NT2/D1 (cell line): ENCODE measurements at regions not wholly inside any gene's neighbourhood (a gene's known extent, or its start where the extent isn't known, plus 50 kb on each side); places are given as distances from the start of the nearest gene placed in this dataset.

Source experiments
- DNase-seq: peaks from one replicate; pipeline ENCODE4 v3.0.0-alpha.2; 2011; ENCODE audit warnings: low read depth, low spot score
- H3K27me3 ChIP-seq: 2 replicates; pipeline ENCODE4 v1.6.0; 2011; ENCODE audit warnings: mild to moderate bottlenecking; ENCODE audit not compliant: insufficient read length, insufficient read depth
- H3K36me3 ChIP-seq: 2 replicates; pipeline ENCODE4 v1.6.1; 2011; ENCODE audit warnings: mild to moderate bottlenecking, low read length, mixed read lengths; ENCODE audit not compliant: insufficient read depth, insufficient read length
- H3K4me1 ChIP-seq: 2 replicates; pipeline ENCODE4 v1.5.1; 2011; ENCODE audit not compliant: insufficient read depth, insufficient read length
- H3K4me3 ChIP-seq: 2 replicates; pipeline ENCODE4 v1.5.1; 2011; ENCODE audit warnings: low read depth; ENCODE audit not compliant: insufficient read length
- H3K9ac ChIP-seq: 2 replicates; pipeline ENCODE4 v1.6.0; 2011; ENCODE audit warnings: low read depth; ENCODE audit not compliant: insufficient read length
- H3K9me3 ChIP-seq: 2 replicates; pipeline ENCODE4 v1.5.1; 2011; ENCODE audit warnings: mild to moderate bottlenecking, low read length; ENCODE audit not compliant: insufficient read depth
- SUZ12 ChIP-seq: IDR thresholded peaks from 2 replicates; pipeline ENCODE4 v1.6.1; 2011; ENCODE audit not compliant: insufficient read length, insufficient read depth; ENCODE audit errors: extremely low read depth
- YY1 ChIP-seq: IDR thresholded peaks from 2 replicates; pipeline ENCODE4 v1.6.1; 2011; ENCODE audit not compliant: insufficient read length, insufficient read depth
- ZNF274 ChIP-seq: IDR thresholded peaks from 2 replicates; pipeline ENCODE4 v1.6.1; 2011; ENCODE audit warnings: mild to moderate bottlenecking, low read depth, low read length

DNA sequence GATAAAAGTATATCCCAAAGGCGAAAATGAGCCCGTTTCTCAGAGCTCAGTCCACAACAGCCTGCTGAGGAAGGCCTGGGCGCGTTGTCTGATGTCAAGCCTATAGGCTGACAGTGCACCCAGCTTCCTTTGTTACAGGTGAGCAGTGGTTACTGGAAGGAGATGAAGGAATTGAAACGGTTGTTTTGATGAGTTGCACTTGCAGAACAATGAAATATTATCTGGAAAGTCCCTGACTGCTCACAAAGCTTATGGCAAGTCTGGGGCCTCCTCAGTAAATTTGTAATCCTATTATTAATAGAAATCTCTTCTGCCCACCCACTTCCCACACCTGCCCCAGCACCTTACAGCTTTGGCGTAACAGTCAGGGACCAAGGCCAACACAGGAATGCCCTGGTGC is 77.8 kb downstream of the C11orf91 start:
- Histone ChIP-seq H3K9me3 (no peaks in the 10 kb centered on the region), H3K9ac (no peak overlapping the region), H3K4me3 (no peak overlapping the region), H3K27me3 (no peaks in the 10 kb centered on the region), H3K4me1 (no peaks in the 10 kb centered on the region), H3K36me3 (no peaks in the 10 kb centered on the region)
- DNase-seq, result no peak
- TF ChIP-seq SUZ12 (no peak), YY1 (no peak), ZNF274 (no peak)

DNA sequence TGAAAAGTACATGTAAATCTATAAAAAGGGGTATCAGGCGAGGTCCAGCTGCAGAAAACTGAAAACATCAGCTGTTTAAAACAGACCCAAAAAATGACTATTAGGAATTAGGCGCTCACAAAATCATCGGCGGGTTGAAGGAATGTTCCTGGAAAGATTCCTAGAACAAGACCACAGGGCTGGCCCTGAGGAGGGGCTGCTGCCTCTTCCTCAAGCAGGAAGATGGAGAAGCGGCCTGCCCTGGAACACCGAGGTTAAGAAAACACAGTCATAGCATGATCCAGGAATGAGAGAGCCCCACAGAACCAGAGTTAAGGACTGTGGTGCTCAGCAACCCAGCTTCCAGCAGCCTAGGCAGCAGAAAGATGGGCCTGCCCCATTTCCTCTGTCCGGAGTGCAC is 78.4 kb downstream of the C11orf91 start:
- Histone ChIP-seq H3K9me3 (no peaks in the 10 kb centered on the region), H3K4me3 (no peak overlapping the region), H3K36me3 (no peaks in the 10 kb centered on the region), H3K27me3 (no peaks in the 10 kb centered on the region), H3K9ac (no peak overlapping the region), H3K4me1 (no peaks in the 10 kb centered on the region)
- no peak for TF ChIP-seq ZNF274
- TF ChIP-seq SUZ12, result no peak
- no peak for TF ChIP-seq YY1
- DNase-seq, result no peak

DNA sequence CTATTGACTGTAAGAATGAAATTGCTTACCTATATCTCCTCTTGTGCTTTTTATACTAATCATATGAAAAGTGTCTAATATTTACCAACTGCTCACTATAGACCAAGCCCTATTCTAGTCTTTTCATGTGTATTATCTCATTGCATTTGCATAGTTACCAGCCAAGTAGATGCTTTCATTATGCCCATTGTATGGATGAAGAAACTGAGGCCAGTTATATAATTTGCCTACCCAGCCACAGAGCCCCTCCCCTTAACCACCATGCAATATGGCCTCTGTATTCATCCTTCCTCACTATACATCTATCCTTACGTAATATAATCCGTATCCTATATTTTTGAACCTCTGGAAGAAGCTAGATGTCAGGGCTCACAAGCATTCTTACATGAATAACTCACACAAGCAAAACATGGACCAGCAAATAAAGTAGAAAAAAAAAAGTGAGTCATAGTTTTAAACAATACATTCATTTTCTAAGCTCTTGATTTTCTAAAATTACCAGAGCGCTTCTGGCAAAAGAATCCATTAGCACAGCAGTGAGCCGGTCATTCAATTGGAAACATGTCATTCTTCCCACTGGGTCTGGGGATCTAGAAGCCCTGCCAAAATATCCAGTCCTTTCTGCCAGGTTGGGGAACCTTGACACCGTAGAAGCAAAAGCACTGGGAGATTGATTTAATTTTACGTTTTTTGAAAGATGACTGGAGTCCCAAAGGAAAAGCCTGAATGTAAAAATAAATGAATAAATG is 80.0 kb downstream of the C11orf91 start:
- TF ChIP-seq YY1 (no peak), ZNF274 (no peak), SUZ12 (no peak)
- Histone ChIP-seq H3K9me3 (no peaks in the 10 kb centered on the region), H3K4me3 (no peak overlapping the region), H3K9ac (no peak overlapping the region), H3K36me3 (no peaks in the 10 kb centered on the region), H3K4me1 (no peaks in the 10 kb centered on the region), H3K27me3 (no peaks in the 10 kb centered on the region)
- no peak for DNase-seq

DNA sequence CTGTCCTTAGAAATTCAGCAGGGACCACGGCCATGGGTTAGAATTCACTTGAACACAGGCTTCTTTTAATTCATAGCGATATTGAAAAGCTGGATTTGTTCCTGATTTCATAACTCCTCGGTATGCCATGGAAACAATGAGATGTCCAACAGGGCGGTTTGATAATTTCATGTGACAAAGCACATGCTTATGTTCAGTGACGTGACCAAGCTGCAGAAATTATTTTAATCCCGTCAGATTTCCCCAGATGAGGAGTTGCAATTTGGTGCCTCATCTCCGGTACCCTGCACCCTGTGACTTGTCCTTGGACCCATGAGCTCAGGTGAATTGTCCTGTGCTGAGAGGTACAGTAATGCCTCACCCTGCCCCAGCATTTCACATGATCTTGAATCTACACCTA is 81.7 kb downstream of the C11orf91 start:
- no peaks in the 10 kb centered on the region for H3K27me3 ChIP-seq
- no peak for DNase-seq

DNA sequence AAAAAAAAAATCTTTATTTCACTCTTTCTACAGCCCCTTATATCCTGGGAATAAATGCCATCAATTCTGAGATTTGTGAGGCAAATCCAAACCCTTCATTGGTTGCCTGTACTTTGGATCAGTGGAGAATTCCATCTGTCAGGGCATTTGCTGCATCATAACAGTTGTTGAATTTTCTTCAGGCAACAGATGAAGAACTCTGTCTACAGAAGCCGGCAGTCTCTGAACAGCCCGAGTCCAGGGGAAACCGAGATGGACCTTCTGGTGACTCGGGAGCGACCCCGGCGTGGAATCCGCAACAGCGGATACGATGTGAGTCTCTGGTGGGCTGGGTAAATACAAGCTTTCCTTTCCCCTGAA is 82.3 kb downstream of the C11orf91 start:
- DNase-seq, result no peak
- no peak overlapping the region for H3K9ac ChIP-seq
- H3K27me3 ChIP-seq, result no peaks in the 10 kb centered on the region
- H3K36me3 ChIP-seq, result no peaks in the 10 kb centered on the region
- no peak for TF ChIP-seq ZNF274
- no peak for TF ChIP-seq SUZ12
- no peak for TF ChIP-seq YY1
- H3K4me1 ChIP-seq, result peaks cover 2% of the 10 kb centered on the region
- H3K4me3 ChIP-seq, result no peak overlapping the region
- H3K9me3 ChIP-seq, result no peaks in the 10 kb centered on the region

More for the DNA sequence above, 81.7 kb downstream of the C11orf91 start:
- Histone ChIP-seq H3K9ac (no peak overlapping the region), H3K4me1 (no peaks in the 10 kb centered on the region), H3K4me3 (no peak overlapping the region), H3K9me3 (no peaks in the 10 kb centered on the region), H3K36me3 (no peaks in the 10 kb centered on the region)
- TF ChIP-seq ZNF274 (no peak), YY1 (no peak), SUZ12 (no peak)

DNA sequence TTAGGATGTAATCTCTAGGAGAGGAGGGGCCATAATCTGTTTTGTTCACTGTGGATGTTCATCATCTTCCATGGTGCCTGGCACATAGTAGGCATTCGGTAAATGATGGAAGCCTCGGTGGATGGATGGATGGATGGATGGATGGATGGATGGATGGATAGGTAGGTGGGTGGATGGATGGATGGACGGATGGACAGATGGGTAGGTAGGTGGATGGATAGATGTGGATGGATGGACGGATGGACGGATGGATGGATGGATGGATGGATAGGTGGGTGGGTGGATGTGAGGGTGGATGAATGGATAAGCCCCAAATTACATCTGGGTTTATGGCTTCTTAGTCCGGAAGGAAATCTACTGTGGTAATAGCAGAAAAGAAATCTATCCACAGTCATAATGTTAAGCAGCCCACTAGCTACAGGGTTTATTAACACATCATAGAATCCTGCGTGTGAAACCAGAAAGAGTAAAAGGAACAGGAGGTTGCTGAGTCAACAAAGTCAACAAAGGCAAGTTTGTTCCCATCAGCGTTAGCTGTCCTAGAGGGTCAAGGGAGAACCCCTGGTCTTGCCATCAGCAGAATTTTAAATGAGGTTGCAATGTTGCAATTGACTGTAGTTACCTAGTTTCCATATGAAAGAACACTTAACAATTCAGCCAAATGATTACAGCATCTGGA is 82.8 kb downstream of the C11orf91 start:
- Histone ChIP-seq H3K9ac (no peak overlapping the region), H3K36me3 (no peaks in the 10 kb centered on the region), H3K4me3 (no peak overlapping the region), H3K27me3 (no peaks in the 10 kb centered on the region), H3K9me3 (no peaks in the 10 kb centered on the region), H3K4me1 (peaks cover 2% of the 10 kb centered on the region)
- no peak for TF ChIP-seq ZNF274
- no peak for TF ChIP-seq SUZ12
- no peak for TF ChIP-seq YY1
- no peak for DNase-seq

DNA sequence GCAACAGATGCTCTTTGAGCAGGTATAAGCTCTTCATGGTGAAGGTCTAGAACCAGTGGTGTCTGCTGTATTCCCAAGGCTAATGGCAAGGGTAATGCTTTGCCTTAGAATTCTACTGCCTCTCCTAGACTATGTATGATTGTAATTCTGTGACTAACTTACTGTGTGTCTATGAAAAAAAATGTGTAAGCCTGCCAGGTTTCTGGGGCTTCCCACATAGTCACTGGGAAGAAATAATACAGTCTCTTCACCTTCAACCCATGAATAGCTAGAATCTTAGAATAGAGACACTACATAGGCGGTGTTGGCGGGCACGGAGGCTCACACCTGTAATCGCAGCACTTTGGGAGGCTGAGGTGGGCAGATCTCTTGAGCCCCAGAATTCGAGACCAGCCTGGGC is 84.1 kb downstream of the C11orf91 start:
- no peak overlapping the region for H3K4me3 ChIP-seq
- H3K9ac ChIP-seq, result no peak overlapping the region
- DNase-seq, result no peak
- TF ChIP-seq SUZ12, result no peak
- no peak for TF ChIP-seq ZNF274
- no peak for TF ChIP-seq YY1
- H3K9me3 ChIP-seq, result no peaks in the 10 kb centered on the region
- no peaks in the 10 kb centered on the region for H3K27me3 ChIP-seq
- peaks cover 2% of the 10 kb centered on the region for H3K4me1 ChIP-seq
- no peaks in the 10 kb centered on the region for H3K36me3 ChIP-seq
